ENCODE measurements at regions not wholly inside any gene's neighbourhood (a gene's known extent, or its start where the extent isn't known, plus 50 kb on each side); places are given as distances from the start of the nearest gene placed in this dataset.

GRCh38 chr16:65176603-65177002, 54.7 kb upstream of the CDH11 start:
- H3K9me3 ChIP-seq, result no peaks in the 10 kb centered on the region
- no peak for DNase-seq
- Mint-ChIP-seq H3K4me3 (no peak overlapping the region), H3K27me3 (no peaks in the 10 kb centered on the region), H3K9me3 (peaks cover 2 to 18% (median 6%) of the 10 kb centered on the region in 3 donors), H3K27ac (no peak overlapping the region), H3K36me3 (no peaks in the 10 kb centered on the region), H3K4me1 (no peaks in the 10 kb centered on the region)
- no peaks in the 10 kb centered on the region for H3K27me3 ChIP-seq (replicated peaks in 1 of 2; ENCODE audit: control insufficient read depth in 2 of 2, extremely low read depth in 1 of 2, insufficient read depth in 2 of 2, low read length in 1 of 2)
- POLR2A ChIA-PET, result no interaction called here
- CTCF ChIA-PET, result interaction anchor here (0.7 kb wide), 2 partner anchors 14 to 69 kb away, joined by 8 to 10 read pairs; no protein-coding TSS in a partner anchor
- H3K4me1 ChIP-seq (ENCODE audit: control insufficient read depth in 1 of 2, extremely low read depth in 1 of 2, insufficient read depth in 2 of 2, low read length in 2 of 2), result no peaks in the 10 kb centered on the region
- WGBS (ENCODE audit: insufficient coverage), result 90% methylated on average over 2 of the region's 6 CpGs
- no peak overlapping the region for H3K27ac ChIP-seq (ENCODE audit: low read length)
- ATAC-seq (replicated peaks in 1 of 4), result no peak
- no peaks in the 10 kb centered on the region for H3K36me3 ChIP-seq (ENCODE audit: control insufficient read depth in 2 of 2, extremely low read depth in 1 of 2, insufficient read depth in 1 of 2, low read length in 1 of 2)
- no peak overlapping the region for H3K4me3 ChIP-seq (ENCODE audit: control insufficient read depth in 1 of 2, extremely low read depth in 1 of 2, low read length in 1 of 2)

GRCh38 chr16:65172356-65172755, 50.5 kb upstream of the CDH11 start:
- WGBS (ENCODE audit: insufficient coverage), result no CpG with 5 or more reads among the region's 2 CpGs
- ATAC-seq (replicated peaks in 1 of 4) (no peak), DNase-seq (no peak)
- Mint-ChIP-seq H3K36me3 (no peaks in the 10 kb centered on the region), H3K4me1 (no peaks in the 10 kb centered on the region), H3K27ac (no peak overlapping the region), H3K4me3 (no peak overlapping the region), H3K9me3 (peaks cover 0 to 30% (median 12%) of the 10 kb centered on the region in 3 donors), H3K27me3 (no peaks in the 10 kb centered on the region)
- no peaks in the 10 kb centered on the region for H3K4me1 ChIP-seq (ENCODE audit: control insufficient read depth in 1 of 2, extremely low read depth in 1 of 2, insufficient read depth in 2 of 2, low read length in 2 of 2)
- no peaks in the 10 kb centered on the region for H3K36me3 ChIP-seq (ENCODE audit: control insufficient read depth in 2 of 2, extremely low read depth in 1 of 2, insufficient read depth in 1 of 2, low read length in 1 of 2)
- H3K27ac ChIP-seq (ENCODE audit: low read length), result no peak overlapping the region
- ChIA-PET POLR2A (no interaction called here), CTCF (no interaction called here)
- no peaks in the 10 kb centered on the region for H3K27me3 ChIP-seq (replicated peaks in 1 of 2; ENCODE audit: control insufficient read depth in 2 of 2, extremely low read depth in 1 of 2, insufficient read depth in 2 of 2, low read length in 1 of 2)
- no peaks in the 10 kb centered on the region for H3K9me3 ChIP-seq
- H3K4me3 ChIP-seq (ENCODE audit: control insufficient read depth in 1 of 2, extremely low read depth in 1 of 2, low read length in 1 of 2), result no peak overlapping the region

Data from T-cell (primary cell).